K562 (cell line): ENCODE measurements at regions not wholly inside any gene's neighbourhood (a gene's known extent, or its start where the extent isn't known, plus 50 kb on each side); places are given as distances from the start of the nearest gene placed in this dataset.

Experiments used
- POLR2A ChIP-seq: fragments of 450-650 bp; conservative IDR thresholded peaks from 2 replicates; pipeline ENCODE4 v1.6.1; 2016
- TF ChIP-seq, protein P1 (sequence below), 3 experiments: IDR thresholded peaks in 2 of 3; conservative IDR thresholded peaks in 1 of 3; 2 replicates each; pipeline ENCODE4 v1.5.1; 2011 to 2012; ENCODE audit warnings: low read length in 3 of 3, mild to moderate bottlenecking in 3 of 3, control low read depth in 2 of 3, improper control_type of control experiment in 1 of 3, inconsistent platforms in 1 of 3, low read depth in 1 of 3, mixed read lengths in 1 of 3, moderate library complexity in 1 of 3; ENCODE audit not compliant: insufficient read depth in 2 of 3

DNA sequence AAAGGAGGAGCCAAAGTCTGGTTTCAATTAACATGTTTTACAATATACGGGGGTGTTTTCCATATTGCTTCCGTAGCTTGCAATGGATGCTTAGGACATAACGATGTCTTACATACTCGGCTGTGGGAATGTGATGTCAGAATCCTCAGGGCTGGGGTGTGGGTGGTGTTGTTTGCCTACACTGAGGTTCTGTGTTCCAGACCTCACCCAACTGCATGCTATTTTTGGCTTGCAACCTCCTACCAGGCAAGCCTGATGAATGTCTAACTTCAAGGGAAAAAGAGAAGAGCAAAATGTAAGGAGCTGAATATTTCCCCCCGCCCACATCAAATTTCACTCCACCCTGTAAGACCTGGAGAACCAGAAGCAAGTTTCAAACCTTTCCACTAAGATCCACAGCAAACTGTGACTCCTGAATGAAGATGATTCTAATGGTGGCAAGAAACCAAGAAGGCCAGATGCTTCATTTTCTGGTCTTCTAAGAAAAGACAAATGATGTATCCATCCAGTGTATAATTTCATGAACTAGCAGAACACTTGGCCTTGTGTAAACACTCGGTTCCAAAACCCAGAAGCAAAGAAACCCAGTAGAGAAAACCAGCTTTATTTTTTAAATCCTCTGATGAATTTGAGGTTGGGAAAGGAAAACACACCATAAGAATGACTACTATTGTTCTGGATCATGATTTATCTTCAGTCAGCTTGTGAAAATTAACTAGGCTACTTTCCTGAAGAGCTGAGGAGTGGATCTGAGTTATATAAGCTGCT is 227.9 kb downstream of the DACT1 start:
- TF ChIP-seq, protein P1, sequence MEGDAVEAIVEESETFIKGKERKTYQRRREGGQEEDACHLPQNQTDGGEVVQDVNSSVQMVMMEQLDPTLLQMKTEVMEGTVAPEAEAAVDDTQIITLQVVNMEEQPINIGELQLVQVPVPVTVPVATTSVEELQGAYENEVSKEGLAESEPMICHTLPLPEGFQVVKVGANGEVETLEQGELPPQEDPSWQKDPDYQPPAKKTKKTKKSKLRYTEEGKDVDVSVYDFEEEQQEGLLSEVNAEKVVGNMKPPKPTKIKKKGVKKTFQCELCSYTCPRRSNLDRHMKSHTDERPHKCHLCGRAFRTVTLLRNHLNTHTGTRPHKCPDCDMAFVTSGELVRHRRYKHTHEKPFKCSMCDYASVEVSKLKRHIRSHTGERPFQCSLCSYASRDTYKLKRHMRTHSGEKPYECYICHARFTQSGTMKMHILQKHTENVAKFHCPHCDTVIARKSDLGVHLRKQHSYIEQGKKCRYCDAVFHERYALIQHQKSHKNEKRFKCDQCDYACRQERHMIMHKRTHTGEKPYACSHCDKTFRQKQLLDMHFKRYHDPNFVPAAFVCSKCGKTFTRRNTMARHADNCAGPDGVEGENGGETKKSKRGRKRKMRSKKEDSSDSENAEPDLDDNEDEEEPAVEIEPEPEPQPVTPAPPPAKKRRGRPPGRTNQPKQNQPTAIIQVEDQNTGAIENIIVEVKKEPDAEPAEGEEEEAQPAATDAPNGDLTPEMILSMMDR (IDR thresholded peaks at IDR 0.05 in 2 of 3, conservative IDR thresholded peaks at IDR 0.05 in 1 of 3; ENCODE audit: insufficient read depth in 2 of 3, low read depth in 1 of 3, low read length in 3 of 3), result no peak
- TF ChIP-seq POLR2A, result no peak
